GM19395 (cell line): ENCODE measurements at regions not wholly inside any gene's neighbourhood (a gene's known extent, or its start where the extent isn't known, plus 50 kb on each side); places are given as distances from the start of the nearest gene placed in this dataset.

Source experiments
- ATAC-seq: cut with Tn5 transposase; IDR thresholded peaks from one replicate; pipeline ENCODE4 v1.9.1; 2021; ENCODE audit warnings: mild to moderate bottlenecking, moderate library complexity; ENCODE audit not compliant: unreplicated experiment

DNA sequence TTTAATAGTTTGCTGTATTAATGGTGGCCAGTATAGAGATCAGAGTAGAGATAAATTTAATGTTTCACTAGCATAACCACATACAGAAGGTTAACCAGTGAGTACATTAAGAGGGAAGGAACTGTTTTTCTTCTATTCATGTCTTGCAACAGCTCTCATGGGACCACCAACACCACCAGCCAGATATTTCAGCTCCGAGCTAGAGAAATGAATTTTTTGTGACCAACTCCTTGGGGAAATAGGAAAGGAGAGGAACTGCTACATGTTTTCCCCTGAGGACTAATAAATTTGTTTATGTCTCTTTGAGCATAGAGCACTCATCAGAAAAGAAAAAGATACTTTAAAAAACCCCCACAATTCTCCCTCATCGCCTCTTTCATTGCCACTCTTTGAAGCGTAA lies 247.5 kb downstream of the MBNL1 start:
- no peak for ATAC-seq

GRCh38 chr3:152517502-152517901 lies 248.8 kb downstream of the MBNL1 start:
- ATAC-seq: no peak

DNA sequence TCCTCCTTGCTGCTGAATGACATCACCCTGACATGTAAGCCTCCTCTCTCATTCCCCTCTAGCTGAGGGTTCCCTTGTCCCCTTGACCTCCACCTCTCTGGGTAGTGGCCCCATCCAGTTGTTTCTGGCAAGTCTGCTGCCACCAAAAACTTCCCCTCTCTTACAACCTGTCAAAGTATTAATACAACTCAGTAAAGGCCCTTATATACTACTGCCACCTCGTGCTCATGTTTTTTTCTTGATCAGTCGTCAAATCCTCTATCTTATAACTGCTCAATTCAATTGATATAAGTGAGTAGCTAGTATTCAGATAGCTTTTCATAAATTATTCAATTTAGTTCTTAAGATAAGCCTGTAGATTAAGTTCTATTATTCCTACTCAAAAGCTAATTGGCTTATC lies 249.6 kb downstream of the MBNL1 start:
- ATAC-seq: no peak

GRCh38 chr3:152519376-152519775 lies 250.6 kb downstream of the MBNL1 start:
- peak; percentile 76 for ATAC-seq

DNA sequence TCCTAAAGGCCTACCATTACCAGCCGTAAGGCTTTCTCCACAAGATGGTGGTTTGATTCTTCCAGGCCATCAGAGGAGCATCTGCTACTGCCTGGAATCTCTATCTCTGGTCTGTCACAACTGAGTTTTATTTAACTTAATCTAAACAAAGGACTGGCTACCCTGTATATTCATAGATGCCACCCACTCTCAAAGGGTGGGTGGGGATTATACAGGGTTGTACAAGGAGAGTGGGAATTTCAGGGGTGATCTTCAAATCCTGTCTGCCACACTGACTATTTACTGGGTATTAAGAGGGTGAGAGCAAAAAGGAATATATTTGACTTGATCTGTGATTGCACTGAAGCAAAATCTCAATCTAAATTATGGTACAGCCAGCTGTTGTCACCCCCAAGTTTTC lies 253.3 kb downstream of the MBNL1 start:
- no peak for ATAC-seq

DNA sequence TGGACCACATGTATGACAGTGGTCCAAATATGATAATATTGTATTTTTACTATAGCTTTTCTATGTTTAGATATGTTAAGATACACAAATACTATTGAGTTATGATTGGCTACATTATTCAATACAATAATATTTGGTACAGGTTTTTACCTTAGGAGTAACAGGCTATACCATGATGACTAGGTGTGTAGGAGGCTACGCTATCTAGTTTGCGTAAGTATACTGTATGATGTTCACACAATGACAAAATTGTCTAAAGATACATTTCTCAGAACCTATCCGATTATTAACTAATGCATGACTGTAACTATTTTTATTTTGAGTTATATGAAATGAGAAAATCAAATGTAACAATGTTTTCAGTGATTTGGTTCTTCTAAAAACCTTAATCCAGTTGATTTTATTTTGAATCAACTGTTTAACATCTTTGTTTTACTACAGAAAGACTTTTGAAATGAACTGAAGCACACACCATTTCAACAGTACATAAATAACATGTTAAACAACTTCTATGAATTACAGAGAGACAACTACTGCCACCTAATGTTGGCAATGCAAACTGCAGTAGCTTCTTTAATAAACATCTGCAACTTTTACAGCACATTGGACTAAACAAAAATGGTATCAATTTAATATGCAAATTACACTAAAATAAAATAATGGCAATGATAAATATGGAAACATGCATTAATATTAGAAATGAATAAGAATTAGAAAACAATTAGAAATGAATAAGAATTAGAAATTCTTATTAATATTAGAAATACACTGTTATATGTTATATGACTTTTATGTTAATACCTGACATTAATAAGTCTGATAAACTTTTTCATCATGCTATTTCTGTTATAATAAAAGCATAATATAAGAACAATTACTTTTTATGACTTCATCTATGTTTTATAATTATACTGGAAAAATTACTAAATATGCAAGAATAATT lies 255.7 kb downstream of the MBNL1 start:
- no peak for ATAC-seq

DNA sequence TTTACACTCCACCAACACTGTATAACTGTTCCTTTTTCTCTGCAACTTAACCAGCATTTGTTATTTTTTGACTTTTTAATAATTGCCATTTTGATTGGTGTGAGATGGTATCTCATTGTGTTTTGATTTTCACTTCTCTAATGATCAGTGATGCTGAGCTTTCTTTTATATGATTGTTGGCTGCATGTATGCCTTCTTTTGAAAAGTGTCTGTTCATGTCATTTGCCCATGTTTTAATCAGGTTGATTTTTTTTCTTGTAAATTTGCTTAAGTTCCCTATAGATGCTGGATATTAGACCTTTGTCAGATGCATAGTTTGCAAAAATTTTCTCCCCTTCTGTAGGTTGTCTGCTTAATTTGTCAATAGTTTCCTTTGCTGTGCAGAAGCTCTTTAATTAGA lies 263.0 kb downstream of the MBNL1 start:
- no peak for ATAC-seq

GRCh38 chr3:152538518-152538917 lies 269.8 kb downstream of the MBNL1 start:
- no peak for ATAC-seq

DNA sequence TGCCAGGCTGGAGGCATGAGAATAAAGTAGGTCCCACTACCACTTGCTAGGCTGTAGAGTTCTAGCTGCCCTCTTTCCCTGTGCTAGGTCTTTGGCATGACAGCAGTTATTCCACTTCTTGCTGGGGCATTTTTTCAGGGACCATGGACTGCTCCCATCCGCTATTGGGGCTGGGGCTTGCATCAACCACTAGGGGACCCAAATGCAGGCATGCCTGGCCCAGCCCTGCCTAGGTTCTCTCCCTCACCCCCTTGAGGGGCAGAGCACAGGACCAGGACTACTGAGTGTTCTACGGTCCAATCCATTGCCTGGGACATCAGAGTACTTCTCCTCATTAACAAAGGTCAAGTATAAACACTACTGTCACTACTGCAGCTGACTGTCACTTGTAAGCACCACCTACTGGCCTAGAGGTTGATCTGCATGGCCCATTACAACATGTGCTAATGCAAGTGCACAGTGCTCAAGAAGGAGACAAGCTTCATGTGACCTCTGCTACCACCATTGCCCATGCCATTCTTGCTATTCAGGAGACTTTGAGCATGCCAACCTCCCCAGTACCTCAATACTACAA lies 270.5 kb downstream of the MBNL1 start:
- no peak for ATAC-seq

- ATAC-seq: no peak
These were observed 271.4 kb downstream of the MBNL1 start for GRCh38 chr3:152540120-152540519.

- no peak for ATAC-seq
These were observed 278.4 kb downstream of the MBNL1 start for GRCh38 chr3:152547153-152547552.

DNA sequence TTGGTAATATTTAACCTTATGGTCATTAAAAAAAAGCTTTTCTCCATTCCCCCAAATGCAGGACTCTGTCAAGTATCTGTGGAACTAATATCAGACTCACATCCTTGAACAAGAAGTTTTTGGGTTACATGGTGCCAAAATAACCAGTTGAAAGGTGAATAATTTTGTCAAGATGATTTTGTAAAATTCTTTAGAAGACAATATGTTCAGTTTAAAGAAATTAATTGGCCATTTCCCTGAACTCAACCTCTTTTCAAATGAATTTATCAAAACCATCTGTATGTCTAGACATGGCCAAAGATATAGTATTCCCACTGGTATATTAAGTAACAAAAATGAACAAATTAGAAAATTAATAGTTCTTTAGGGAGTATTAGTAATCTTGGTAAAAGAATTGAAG lies 280.5 kb downstream of the MBNL1 start:
- ATAC-seq: no peak

DNA sequence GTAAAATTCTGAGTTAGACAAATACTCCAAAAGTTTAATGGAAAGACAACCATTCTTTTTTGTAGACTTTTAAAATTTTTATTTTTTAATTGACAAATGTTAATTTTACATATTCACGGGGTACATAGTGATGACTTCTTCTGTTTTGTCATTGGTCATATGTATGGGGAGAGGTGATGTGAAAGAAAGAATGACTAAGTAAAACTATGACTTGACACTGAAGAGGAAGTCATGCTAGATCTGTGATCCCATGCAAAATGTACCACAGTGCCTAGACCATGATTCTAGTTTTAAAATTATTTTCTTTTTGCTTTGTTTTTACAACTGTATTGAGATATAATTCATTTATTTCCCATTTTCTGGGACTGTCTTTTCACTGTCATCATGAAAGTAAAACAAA lies 281.6 kb downstream of the MBNL1 start:
- ATAC-seq: no peak

DNA sequence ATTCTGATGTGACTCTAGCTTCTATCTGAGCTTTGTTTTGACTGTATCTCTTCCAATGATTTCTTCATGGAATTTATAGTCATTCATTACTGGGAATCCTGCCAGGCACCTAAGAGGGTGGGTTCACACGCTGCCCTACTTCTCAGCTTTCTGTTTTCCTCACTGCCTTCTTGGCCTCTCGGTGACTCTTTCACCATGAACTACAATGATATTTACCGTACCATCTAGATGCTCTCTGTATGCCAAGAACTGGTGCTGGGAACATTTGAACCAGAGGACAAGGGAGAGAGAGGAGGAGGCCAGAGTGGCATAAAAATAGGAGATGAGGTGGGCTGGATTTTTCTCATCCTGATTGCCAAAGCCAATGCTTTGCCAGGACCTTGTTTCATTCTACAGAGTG lies 280.0 kb upstream of the P2RY1 start:
- ATAC-seq: no peak

DNA sequence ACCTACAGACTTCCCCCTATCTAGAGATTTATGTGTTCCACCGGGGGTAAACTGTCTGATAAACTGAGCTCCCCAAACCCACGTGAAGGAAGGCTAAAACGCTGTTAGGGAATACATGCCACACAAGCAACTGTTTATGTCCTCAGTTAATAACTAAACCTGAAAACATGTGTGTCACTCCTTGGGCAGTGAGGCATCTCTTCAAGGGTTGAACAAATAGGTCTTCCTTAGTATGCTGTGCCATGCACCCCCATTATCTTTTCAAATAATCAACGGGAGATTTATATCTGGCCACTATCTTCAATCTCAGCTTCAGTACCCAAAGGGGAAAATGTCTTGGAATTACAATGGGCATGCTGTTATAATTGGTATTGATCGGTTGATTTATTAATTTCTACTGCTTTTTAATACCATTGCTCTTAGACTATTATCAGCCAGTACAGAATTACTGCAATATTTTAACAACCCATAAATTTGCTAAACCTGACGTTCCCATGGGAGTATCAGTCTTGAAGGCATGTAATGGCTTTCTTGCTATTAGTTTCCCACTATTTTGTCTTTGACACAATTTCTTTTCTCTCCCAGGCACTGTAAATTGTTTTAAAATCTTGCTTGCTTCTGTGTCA lies 279.2 kb upstream of the P2RY1 start:
- no peak for ATAC-seq

DNA sequence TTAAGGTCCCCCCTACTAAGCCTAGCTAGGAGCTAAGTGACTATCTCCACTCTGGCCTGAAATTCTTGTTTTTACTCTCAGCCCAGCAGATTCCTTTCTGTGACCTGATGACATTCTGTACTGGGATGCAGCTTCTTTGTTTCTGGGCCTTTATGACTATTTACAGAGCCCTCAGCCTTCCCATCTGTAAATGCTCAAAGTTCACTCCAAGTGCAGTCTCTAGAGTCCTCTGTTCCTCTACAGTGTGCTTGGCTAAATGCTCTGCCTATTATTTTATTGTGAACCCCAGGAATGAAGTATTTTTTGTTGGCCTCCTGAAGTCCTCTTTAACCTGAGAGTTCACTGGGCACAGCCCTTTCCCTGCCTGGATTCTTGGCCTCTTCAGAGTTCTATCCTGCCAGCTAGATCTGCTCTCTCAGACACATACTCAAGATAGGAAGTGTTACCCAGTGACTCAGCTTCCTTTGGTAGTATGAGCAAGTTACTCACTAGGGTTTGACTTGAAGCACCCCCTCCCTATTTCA lies 278.1 kb upstream of the P2RY1 start:
- ATAC-seq: peak; percentile 83

DNA sequence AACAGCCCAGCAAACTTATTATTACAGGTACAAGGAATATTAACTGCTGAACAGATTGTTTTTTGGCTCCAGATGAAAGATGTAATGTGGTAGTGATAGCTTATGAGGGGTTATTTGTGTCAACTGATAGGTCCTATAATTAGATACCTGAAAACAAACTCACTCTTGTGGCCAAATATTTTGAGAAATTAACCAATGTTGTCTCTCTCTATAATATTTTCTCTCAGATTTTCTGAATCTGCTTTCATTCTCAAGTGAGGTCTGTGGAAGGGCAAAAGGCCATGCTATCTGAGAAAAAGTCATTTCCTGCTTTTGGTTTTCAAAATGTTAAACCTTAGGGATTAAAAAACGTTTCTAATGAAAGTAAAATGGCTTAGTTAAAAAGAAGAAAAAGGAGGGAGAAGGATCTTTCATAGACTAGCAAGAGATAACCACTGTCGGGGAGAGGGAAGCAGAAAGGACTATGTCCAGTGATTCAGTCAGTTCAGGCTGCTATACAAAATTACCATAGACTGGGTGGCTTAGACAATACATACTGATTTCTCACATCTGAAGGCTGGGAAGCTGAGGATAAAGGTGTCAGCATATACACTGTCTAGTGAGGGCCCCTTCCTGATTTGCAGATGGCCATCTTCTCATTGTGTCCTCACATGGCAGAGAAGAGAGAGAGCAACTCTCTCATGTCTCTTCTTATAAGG lies 277.5 kb upstream of the P2RY1 start:
- ATAC-seq: peak; percentile 73

DNA sequence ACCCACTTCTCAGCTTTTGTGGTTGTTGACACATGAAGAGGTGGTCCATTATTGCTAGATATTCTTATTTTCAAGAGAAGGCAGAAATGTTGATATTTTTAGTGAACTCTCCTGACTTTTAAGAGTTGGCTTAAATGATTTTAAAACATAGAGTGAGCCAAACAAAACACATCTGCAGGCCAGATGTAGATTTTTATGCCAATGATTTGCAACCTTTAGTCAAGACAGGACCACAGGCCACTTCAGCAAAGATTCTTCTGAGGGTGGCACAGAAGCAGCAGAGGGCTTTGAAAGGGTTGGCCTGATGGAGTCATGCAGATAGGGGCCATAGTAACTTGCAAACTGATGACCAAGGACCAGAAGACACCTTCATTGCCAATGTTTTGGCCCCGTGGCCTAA lies 276.5 kb upstream of the P2RY1 start:
- no peak for ATAC-seq

GRCh38 chr3:152559246-152559645 lies 275.7 kb upstream of the P2RY1 start:
- no peak for ATAC-seq

DNA sequence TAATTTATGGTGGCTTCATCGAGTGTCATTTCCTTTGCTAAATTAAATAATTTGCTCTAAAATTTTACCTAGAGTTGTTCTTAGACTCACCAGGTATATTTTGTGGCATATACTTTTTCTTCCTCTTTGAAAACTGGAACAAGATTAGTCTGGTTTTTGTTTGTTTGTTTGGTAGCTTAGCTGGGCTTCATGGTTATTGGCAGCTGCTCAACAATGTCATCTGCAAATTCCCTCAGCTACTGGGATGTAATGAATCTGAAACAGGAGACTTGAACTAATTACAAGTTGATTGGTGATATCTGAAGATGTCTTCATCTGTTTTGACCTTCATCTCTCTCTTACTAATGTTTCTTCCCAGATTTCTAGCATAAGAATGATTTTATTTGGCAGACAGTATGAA lies 270.5 kb upstream of the P2RY1 start:
- ATAC-seq: no peak

- ATAC-seq: peak; percentile 86
These were observed 260.4 kb upstream of the P2RY1 start for GRCh38 chr3:152574461-152575079.
